Spleen (tissue), 11 donors: ENCODE measurements at regions not wholly inside any gene's neighbourhood (a gene's known extent, or its start where the extent isn't known, plus 50 kb on each side); places are given as distances from the start of the nearest gene placed in this dataset.

Experiments
- DNase-seq: peaks from one replicate; pipeline ENCODE4 v3.0.0-alpha.2; 2020
- H3K27ac ChIP-seq, 8 donors: fragments of 200-600 bp; sonication (generic) in 7 of 8; 1 replicate in 4 of 8; 2 replicates in 4 of 8; pipeline versions ENCODE4 v1.5.0 to v1.8.0; 2016 to 2021; ENCODE audit warnings: inconsistent platforms in 4 of 8, mild to moderate bottlenecking in 4 of 8, moderate library complexity in 1 of 8
- H3K27me3 ChIP-seq, 7 donors: fragments of 200-600 bp; sonication (generic) in 6 of 7; replicated peaks in 1 of 7; 1 replicate in 4 of 7; 2 replicates in 3 of 7; pipeline versions ENCODE4 v1.5.0 to v1.8.0; 2016 to 2021; ENCODE audit warnings: inconsistent platforms in 3 of 7, mild to moderate bottlenecking in 1 of 7
- H3K36me3 ChIP-seq, 6 donors: fragments of 200-600 bp; sonication (generic) in 5 of 6; 1 replicate in 4 of 6; 2 replicates in 2 of 6; pipeline versions ENCODE4 v1.5.0 to v1.8.0; 2016 to 2021; ENCODE audit warnings: inconsistent platforms in 2 of 6
- H3K4me1 ChIP-seq, 6 donors: fragments of 200-600 bp; sonication (generic) in 5 of 6; 1 replicate in 3 of 6; 2 replicates in 3 of 6; pipeline versions ENCODE4 v1.5.0 to v1.8.0; 2016 to 2021; ENCODE audit warnings: inconsistent platforms in 3 of 6
- H3K4me3 ChIP-seq, 8 donors: fragments of 200-600 bp; sonication (generic) in 7 of 8; 1 replicate in 4 of 8; 2 replicates in 4 of 8; pipeline versions ENCODE4 v1.5.0 to v1.8.0; 2016 to 2021; ENCODE audit warnings: inconsistent platforms in 4 of 8, mild to moderate bottlenecking in 4 of 8, moderate library complexity in 2 of 8
- H3K9me3 ChIP-seq, 8 donors: fragments of 200-600 bp; sonication (generic) in 7 of 8; 1 replicate in 4 of 8; 2 replicates in 4 of 8; pipeline versions ENCODE4 v1.5.0 to v1.8.0; 2016 to 2021; ENCODE audit warnings: inconsistent platforms in 4 of 8
- CTCF ChIP-seq, 11 experiments: fragments of 200-600 bp in 7 of 11; fragments of 450-650 bp in 4 of 11; sonication (generic) in 4 of 11; IDR thresholded peaks in 8 of 11; conservative IDR thresholded peaks in 3 of 11; 1 replicate in 7 of 11; 2 replicates in 4 of 11; pipeline versions ENCODE4 v1.4.0 to v1.8.0; 2016 to 2021; ENCODE audit warnings: antibody characterized with exemption in 11 of 11, inconsistent platforms in 4 of 11, mild to moderate bottlenecking in 1 of 11
- POLR2A ChIP-seq, 3 donors: fragments of 450-650 bp; IDR thresholded peaks; one replicate each; pipeline ENCODE4 v1.5.1; 2017; ENCODE audit warnings: antibody characterized with exemption in 3 of 3, mild to moderate bottlenecking in 1 of 3
- POLR2AphosphoS5 ChIP-seq, 3 donors: sonication (generic); formaldehyde crosslinking; IDR thresholded peaks; one replicate each; pipeline ENCODE4 v1.5.1; 2017; ENCODE audit warnings: antibody characterized with exemption in 3 of 3
- WGBS, 5 donors: extraction: QIAGEN DNeasy Blood & Tissue Kit in 3 of 5; methylation state at CpG; one replicate each; pipeline versions ENCODE4 v1.1.5 to v1.1.7; 2013 to 2018; 5-methylcytosine and 5-hydroxymethylcytosine counted together
- intact Hi-C: fragments of 100-400 bp; cut with DNase I; formaldehyde crosslinking; loops from one replicate; pipeline ENCODE4 v1.15.0; 2023; ENCODE audit warnings: low total_unique reads
- donor health status: healthy with polysubstance abuse.
- donor health status: DM: no; HTN: no; CAD: no; lungs with moderate emphysema.
- donor health status: DM: no; HTN: no; CAD: no.
- donor health status: Bipolar disorder and iron deficiency.
- donor health status: healthy.
- donor health status: DM: no; HTN: no; CAD: no.
- donor health status: DM: yes; HTN: yes; CAD: no.

GRCh38 chr6:88517737-88518136, 351.6 kb upstream of the CNR1 start:
- Histone ChIP-seq H3K36me3 (no peaks in the 10 kb centered on the region), H3K4me1 (no peaks in the 10 kb centered on the region), H3K27me3 (no peaks in the 10 kb centered on the region), H3K9me3 (peaks cover 0 to 4% (median 0%) of the 10 kb centered on the region in 8 donors), H3K4me3 (no peak overlapping the region), H3K27ac (no peak overlapping the region)
- intact Hi-C loops: no loop called here
- DNase-seq: no peak
- TF ChIP-seq POLR2AphosphoS5 (IDR thresholded peaks at IDR 0.05): no peak
- TF ChIP-seq POLR2A (IDR thresholded peaks at IDR 0.05): no peak
- TF ChIP-seq CTCF (IDR thresholded peaks at IDR 0.05 in 8 of 11, conservative IDR thresholded peaks at IDR 0.05 in 3 of 11): no peak
- WGBS, 5 donors: 68 to 84% (median 76%) methylated on average over 3 of the region's 3 CpGs

GRCh38 chr6:88513920-88514319, 347.8 kb upstream of the CNR1 start:
- no peaks in the 10 kb centered on the region for H3K9me3 ChIP-seq
- H3K36me3 ChIP-seq: no peaks in the 10 kb centered on the region
- TF ChIP-seq POLR2A (IDR thresholded peaks at IDR 0.05) (no peak), CTCF (IDR thresholded peaks at IDR 0.05 in 8 of 11, conservative IDR thresholded peaks at IDR 0.05 in 3 of 11) (no peak), POLR2AphosphoS5 (IDR thresholded peaks at IDR 0.05) (no peak)
- WGBS, 5 donors: 78 to 91% (median 82%) methylated on average over 4 of the region's 4 CpGs
- no peak overlapping the region for H3K4me3 ChIP-seq
- H3K27me3 ChIP-seq: no peaks in the 10 kb centered on the region
- no peaks in the 10 kb centered on the region for H3K4me1 ChIP-seq
- DNase-seq: no peak
- intact Hi-C loops: no loop called here
- no peak overlapping the region for H3K27ac ChIP-seq

GRCh38 chr6:88513471-88513870, 347.3 kb upstream of the CNR1 start:
- no peaks in the 10 kb centered on the region for H3K27me3 ChIP-seq
- H3K4me3 ChIP-seq: no peak overlapping the region
- DNase-seq: no peak
- intact Hi-C loops: no loop called here
- no peak for TF ChIP-seq POLR2A (IDR thresholded peaks at IDR 0.05)
- no peak for TF ChIP-seq POLR2AphosphoS5 (IDR thresholded peaks at IDR 0.05)
- no peak for TF ChIP-seq CTCF (IDR thresholded peaks at IDR 0.05 in 8 of 11, conservative IDR thresholded peaks at IDR 0.05 in 3 of 11)
- no peaks in the 10 kb centered on the region for H3K9me3 ChIP-seq
- no peaks in the 10 kb centered on the region for H3K36me3 ChIP-seq
- H3K4me1 ChIP-seq: no peaks in the 10 kb centered on the region
- H3K27ac ChIP-seq: no peak overlapping the region

- no peak overlapping the region for H3K4me3 ChIP-seq
- 61 to 86% (median 70%) methylated on average over 1 of the region's 1 CpG; no CpG with 5 or more reads in 1 of the 5 donors for WGBS, 5 donors
Measured at GRCh38 chr6:88512951-88513350, 346.8 kb upstream of the CNR1 start.

More at GRCh38 chr6:88512951-88513350, 346.8 kb upstream of the CNR1 start:
- peaks cover 0 to 2% (median under 1%) of the 10 kb centered on the region in 8 donors for H3K9me3 ChIP-seq
- H3K36me3 ChIP-seq: no peaks in the 10 kb centered on the region
- no peaks in the 10 kb centered on the region for H3K4me1 ChIP-seq
- no peak overlapping the region for H3K27ac ChIP-seq
- H3K27me3 ChIP-seq: no peaks in the 10 kb centered on the region
- TF ChIP-seq POLR2A (IDR thresholded peaks at IDR 0.05) (no peak), POLR2AphosphoS5 (IDR thresholded peaks at IDR 0.05) (no peak), CTCF (IDR thresholded peaks at IDR 0.05 in 8 of 11, conservative IDR thresholded peaks at IDR 0.05 in 3 of 11) (no peak)
- intact Hi-C loops: no loop called here
- no peak for DNase-seq
